Smooth muscle cell of the brain vasculature (primary cell): ENCODE measurements at regions not wholly inside any gene's neighbourhood (a gene's known extent, or its start where the extent isn't known, plus 50 kb on each side); places are given as distances from the start of the nearest gene placed in this dataset.
A peak's percentile ranks its signal among the peaks of the same experiment; 100 is the strongest.

ENCODE experiments used
- DNase-seq: peaks from one replicate; pipeline ENCODE4 v3.0.0-alpha.2; 2012; ENCODE audit warnings: low read depth, low spot score

DNA sequence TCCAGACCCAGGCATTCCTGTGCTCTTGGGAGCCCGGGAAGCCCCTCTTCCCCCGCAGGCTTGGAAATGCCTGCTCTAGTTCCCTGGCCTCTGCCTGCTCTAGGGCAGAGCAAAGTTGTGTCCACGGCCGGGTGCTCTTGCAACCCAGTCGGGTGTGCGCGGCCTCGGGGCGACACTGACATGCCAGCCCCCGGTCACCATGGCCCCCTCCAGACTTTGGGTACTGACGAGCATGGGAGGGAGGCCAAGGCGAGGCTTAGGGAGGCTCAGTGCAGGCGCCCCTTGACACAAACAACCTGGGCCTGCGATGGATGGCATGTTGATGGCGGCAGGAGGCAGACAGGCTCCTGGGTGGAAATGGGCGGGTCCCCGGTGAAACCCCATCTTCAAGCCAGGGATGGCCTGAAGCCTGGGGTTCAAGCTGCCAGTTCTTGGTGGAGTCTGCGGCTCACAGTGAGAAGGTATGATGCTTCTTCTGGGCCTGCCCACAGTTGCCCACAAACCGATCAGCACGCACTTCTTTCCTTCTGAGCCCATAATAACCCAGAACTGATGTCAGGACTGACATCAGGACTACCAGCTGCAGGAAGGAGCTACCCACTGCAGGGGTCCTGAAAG is 689.9 kb downstream of the DSC3 start:
- no peak for DNase-seq

DNA sequence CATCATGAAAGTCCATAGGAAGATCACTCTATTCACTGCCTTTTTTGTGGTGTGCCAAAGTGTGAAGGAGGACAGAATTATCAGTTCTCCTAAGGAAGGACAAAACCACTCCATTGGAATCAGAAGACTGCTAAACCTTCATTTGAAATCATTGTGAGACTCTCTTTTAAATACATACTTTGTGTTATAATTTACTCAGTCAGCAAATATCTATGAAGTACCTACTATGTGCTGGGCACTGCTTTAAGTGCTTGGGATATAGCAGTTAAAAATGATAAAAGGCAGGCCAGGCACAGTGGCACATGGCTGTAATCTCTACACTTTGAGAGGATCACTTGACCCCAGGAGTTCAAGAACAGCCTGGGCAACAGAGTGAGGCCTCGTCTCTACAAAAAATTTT is 692.3 kb downstream of the DSC3 start:
- DNase-seq: no peak

DNA sequence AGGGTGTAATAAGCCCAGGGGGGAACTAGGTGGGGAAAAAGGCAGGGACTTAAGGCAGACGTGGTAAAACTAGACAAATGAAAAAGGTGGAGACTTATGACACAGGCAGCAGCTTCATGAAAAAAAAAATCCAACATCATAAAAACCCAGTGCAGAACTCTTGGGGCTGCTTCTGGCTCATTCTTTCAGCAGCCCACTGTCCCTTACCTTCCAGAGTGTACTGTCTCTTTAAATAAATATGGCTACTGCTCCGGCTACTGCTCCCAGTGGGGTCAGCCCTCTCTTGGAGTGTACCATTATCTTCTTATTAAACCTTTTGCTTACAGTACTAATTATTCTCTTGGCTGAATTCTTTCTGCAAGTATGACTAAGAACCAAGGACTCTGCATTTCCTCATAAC is 699.5 kb downstream of the DSC3 start:
- DNase-seq: no peak

DNA sequence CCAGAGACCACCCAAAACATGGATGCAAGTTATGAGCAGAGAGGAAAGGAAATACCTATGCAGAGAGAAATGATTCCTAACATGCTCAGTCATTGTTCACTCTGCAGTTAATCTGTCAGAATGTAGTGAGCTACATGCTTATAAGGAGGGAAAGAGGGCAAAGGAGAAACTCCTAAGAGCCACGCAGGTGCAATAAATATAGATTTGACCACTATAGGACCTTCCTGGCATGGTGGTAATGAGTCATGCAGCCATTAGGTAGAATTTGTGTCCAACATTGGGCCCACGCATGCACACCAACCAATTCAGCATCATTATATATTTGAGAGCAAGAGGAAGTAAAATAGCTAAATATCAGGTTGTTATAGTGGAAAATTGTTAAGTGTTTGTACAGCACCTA is 699.9 kb downstream of the DSC3 start:
- no peak for DNase-seq

DNA sequence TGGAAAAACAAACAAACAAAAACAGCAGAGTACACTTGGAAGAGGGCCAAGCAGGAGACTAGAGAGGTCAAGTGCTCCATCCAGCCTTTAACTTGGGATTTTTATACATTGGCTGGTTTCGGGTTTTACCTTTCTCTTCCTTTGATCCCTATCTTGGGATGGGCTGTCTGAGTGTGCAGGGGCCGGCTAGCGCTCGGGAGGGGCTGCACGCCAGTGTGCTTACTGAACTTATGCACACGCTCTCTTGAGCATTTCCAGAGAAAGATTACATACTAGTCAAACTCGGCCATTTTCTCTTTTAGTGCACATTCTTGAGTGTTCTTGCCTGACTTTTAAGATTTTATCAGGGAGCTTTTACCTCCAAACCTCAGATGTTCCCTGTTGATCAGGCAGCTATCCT is 707.8 kb downstream of the DSC3 start:
- DNase-seq: no peak

DNA sequence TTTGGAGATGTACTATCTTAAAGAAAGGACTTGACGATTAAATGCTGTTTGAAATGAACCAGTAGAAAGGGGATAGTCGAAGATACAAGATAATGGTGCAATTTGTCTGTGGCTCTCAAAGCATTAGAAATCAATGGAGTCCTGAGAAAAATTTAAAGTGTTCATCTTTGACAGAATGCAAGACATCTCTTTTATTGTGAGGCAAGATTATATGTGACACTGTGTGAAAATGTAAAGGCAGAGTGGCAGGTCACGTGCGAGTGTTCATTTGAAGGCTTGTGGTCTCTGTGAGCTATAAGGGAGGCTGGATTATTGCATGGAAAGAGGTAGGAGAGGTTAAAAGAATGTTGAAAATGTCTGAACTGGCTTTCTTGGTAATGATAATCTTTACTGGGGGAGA is 709.2 kb downstream of the DSC3 start:
- no peak for DNase-seq

DNA sequence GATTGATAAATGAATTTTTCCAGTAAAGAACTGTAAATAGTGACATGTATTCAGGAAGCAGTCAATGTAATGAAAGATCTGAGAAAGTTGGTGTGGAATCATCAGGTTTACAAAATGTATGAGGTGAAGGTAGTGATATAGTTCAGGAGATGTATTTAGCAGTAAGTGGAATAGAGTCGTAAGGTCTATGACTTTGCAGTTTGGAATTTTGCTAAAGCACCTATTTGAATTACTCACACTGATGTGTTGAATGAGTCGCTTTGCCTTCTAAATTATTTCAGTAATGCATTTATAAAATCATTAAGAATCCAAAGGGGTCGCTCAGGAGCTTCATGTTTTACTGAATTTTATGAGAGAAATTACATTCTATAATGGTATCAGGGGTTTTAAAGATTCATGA is 713.7 kb downstream of the DSC3 start:
- no peak for DNase-seq

DNA sequence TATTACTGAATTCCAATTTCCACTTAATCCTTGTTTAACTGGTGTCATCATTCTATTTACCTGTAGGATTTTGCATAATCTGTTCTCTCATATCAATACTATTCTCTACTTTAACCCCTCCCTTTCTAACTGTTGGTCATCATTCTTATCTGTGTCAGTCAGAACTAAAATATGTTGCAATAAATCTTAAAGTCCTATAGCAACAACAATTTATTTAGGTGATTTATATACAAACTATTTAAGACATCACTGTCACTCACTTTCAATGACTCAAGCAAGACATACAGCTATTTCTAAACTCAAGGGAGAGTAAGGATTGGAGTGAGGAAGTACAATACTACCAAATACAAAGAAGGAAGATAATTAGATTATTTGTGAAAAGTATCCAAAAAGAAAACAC is 740.4 kb downstream of the DSC3 start:
- no peak for DNase-seq

DNA sequence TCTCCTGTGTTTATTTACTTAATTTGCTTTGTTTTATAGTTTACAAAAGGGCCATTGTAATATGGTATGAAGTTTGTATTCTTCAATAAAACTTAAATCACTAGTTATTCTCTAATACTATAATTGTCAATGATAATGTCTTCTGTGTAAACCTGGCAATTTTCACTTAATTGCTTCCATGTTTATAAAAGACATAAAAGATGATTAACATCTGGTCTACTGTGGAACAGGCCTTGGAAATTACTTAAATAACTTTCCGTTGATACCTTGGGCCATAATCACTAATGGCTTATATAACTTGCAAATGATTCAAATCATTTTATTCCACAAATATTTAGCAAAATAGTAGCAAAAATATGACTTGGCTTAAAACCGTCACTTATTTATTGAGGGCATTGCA is 743.8 kb downstream of the DSC3 start:
- DNase-seq: no peak

DNA sequence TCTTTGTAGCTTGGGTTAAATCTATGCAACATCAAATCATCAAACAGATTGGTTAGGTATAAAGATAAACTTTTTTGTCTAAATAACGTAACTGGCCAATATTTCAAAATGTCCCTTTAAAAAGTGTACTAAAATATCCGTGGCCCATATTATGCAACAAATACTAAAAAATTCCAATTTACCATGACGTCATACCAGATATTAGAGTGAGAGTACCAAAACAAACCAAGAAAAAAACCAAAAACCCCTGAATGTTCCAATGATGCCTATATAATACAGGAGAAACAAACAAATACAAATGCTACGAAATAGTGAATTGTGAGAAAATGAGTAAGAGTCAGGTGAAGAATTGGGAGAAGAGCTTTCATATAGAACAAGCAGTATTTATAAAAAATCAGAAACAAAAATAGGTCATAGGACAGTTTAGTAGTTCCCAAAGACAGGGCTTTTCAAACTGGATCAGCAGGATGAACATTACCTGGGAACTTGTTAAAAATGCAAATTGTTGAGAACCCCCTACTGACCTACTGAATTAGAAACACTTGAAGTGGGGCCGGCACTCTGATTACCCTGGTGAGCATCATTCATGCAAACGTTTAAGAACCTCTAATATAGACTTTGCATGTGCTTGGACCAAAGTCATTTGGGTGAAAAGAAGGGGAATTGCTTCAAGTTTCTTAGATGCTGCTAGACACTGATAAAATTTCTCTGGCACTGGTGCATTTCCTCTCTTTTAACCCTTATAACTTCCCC is 753.7 kb downstream of the DSC3 start:
- no peak for DNase-seq

DNA sequence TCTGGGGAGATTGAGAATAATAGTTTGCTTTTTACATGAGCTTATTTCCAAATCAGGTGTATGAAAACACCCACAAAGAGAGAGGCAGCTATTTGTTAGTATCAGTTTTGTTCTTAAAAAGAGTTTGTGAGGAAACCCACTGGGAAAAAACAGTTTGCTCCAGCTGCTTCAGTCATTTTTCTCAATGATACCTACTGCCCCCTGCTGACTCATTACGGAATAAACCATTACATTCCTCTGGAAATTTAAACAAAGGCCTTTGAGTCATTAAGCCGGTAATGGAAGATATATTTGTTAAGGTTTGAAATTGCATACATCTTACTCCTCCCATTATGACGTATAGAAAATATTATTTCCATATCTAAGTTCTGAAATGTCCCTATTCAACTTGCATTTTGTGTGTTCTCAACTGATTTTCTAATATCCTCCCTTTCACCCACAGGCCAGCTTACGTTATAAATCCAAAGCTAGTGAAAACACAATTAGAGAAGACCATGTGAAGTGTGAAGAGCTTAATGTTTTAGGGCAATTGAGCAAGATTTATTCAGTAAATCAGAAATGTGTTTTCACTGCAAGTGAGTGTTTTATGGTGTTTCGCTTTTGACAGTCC is 761.6 kb downstream of the DSC3 start:
- DNase-seq: peak; percentile 6

DNA sequence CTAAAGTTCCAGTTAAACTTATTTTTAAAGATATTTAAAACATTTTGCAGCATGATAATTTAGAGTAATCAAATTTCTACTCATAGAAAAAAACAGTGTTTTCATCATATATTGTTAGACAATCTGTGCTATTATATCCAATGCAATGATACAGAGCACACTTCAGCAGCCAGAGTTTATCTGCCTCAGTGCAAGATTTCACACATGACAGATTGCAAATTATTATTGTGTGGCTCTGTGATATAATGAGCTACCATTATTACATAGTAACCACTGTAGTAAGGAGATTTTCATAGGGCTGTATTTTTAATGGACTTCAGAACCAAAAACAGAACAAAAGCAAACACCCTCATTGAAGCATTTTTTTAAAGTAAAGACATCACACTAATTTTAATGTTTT is 762.4 kb downstream of the DSC3 start:
- DNase-seq: no peak

DNA sequence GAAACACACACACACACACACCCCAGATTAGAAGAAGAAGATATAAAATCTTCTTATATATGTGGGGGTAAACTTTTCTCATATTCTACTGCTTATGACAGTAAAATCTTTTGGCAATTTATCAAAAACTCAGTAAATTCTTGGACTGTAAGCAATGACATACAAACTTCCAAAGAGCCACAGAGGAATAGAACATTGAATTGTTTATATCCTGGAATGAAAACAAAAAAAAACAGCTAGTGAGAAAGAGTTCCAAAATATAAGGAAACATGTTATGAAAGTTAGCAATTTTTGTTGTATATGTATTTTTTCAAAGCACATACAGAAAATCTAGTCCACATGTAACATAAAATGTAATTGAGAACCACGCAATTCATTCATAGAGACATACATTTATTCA is 764.9 kb downstream of the DSC3 start:
- DNase-seq: no peak

DNA sequence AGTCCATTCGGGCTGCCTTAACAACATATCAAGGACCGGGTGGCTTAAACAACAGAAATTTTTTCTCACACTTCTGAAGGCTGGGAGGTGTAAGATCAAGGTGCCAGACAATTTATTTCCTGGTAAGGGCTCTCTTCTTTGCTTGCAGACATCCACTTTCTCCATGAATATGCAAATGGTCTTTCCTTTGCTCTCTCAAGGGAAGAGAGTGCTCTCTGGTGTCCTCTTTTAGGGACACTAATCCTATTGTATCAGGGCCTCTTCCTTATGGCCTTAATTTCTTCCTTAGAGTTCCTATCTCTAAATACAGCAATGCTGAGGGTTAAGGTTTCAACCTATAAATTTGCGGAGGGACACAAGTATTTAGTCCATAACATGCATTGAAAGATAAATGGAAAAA is 770.8 kb downstream of the DSC3 start:
- DNase-seq: no peak

DNA sequence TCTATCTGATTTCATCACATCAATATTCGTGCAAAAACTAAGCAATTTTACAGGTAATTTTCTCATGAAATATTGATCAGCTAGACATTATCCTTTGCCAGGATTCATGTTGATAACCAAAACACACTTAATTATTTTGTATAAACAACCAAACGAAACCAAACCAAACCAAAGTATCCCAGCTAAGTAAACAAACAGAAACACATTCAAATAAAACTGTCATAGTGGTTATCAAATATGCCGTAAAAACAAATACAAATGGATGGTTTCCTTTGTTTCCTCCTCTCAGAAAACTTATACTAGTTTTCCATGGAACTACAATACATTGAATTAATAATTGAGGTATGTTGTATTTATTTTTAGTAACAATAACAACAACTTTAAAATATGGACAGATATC is 777.4 kb downstream of the DSC3 start:
- DNase-seq: no peak

DNA sequence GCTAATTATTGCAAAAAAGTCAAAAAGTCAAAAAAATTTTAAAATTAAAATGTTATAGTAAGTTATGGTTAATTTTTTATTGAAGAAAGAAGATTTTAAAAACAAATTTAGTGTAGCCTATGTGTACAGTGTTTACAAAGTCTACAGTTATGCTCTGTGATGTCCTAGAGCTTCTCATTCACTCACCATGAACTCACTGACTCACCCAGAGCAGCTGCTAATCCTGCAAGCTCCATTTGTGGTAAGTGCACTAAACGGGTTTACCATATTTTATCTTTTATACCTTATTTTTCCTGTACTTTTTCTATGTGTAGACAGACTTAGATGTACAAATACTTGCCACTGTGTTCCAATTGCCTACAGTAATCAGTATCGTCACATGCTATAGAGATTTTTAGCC is 788.2 kb downstream of the DSC3 start:
- no peak for DNase-seq

DNA sequence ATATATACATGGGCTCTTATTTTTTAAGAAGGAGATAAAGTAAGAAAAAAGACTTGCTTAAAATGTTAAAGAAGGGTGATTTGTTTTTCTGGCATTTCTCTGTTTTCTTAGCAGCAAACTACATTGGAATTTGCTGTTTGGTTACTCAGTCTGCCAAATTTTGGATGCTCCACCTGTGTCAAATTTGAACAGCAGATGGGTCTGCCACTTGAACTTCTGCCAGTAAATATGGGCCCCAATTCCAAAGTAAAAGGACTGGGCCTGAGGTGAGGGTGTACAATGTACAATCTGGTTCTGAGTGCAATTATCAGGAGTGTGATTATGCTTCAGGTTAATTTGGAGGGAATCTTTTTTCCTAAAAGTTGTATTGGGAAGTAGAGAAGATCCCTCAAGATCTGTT is 794.5 kb downstream of the DSC3 start:
- no peak for DNase-seq

DNA sequence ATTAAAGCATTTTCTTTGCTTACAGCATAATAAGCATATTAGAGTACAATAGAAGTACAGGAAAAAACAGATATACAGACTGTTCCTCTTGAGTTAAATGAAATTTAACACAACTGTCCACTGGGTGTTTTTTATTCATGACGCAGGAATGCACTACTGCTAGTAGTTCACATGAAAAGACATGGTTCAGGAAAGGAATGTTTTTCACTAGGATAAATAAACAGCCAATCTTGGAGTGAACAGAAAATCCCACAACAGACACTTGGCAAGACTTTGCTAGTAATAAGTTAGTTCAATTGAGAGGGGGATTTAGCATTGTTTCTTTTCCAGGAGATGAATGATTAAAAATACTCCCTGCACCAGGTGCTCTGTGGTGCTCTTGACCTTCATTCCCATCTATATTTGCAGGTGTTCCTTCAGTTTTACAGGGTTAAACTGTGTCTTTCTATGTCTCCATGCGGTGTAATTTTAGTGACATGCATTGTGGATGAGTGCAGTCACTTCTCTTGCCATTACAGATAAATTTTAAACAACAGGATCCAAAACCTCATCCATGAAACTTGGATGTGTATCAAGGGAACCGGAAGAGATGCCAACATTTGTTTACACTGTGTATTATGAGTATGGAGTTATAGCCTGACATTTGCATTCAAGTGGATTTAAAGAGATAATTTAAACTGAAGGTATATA is 796.6 kb downstream of the DSC3 start:
- no peak for DNase-seq

DNA sequence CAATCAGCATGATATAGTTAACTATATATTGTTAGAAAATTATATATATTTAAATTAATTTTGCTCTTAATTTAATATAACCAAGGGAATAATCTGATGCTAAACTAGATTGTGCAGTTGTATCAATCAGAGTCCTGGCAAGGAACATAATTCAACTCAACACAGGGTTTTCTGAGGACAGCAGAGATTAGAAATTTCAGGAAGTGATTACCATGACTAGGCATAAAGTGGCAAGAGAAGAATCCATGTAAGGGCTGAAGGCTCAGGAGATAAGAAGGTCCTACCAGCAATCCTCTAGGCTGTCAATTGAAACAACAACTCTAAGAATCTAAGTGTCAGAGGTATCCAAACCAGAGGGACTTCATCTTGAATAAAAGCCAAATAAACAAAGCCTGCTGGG is 807.8 kb downstream of the DSC3 start:
- DNase-seq: no peak

DNA sequence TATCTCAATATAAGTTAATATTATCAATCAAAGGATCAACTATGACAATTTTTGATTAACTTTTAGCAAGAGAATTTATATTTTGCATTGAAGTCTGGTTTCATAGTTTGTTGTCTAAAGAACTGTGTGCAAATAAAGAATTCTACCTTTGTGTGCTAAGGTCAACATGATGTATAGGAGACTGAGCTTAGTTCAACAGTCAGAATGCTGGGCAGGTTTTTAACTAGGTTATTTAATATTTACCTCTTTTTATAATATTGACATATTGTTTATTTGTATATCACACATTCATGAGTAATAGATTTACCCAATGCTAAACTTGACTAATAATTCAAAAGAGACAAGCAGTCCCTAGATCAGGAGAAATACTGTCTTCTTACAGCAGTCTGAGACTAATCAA is 831.4 kb downstream of the DSC3 start:
- no peak for DNase-seq

DNA sequence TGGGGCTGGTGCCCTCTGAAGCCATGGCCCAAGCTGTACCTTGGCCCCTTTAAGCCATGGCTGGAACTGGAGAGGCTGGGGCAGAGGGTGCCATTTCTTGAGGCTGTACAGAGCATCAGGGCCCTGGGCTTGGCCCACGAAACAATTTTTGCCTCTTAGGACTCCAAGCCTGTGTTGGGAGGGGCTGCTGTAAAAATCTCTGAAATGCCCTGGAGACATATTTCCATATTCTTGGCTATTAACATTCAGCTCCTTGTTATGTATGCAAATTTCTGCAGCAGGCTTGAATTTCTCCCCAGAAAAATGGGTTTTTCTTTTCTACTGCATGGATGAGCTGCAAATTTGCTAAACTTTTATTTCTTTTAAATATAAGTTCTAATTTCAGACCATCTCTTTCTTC is 834.0 kb downstream of the DSC3 start:
- DNase-seq: no peak

DNA sequence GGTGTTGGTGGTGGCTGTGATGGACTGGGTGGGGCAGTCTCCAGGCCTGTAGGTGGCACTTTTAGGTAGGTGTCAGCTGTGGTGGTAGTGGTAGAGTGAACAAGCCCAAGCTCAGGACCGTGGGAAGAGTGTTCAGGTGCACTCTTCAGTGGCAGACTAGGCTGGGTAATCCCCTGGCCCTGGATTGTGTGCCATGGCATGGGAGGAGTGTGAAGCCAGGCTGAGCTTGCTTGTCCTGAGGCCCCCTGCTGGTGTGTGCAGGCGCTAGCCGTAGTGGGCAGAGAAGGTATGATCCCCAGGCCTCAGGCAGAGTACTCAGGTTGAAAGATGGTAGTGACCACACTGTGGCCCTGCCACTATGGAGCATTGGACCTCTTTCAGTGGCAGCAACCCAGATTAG is 850.3 kb downstream of the DSC3 start:
- no peak for DNase-seq

DNA sequence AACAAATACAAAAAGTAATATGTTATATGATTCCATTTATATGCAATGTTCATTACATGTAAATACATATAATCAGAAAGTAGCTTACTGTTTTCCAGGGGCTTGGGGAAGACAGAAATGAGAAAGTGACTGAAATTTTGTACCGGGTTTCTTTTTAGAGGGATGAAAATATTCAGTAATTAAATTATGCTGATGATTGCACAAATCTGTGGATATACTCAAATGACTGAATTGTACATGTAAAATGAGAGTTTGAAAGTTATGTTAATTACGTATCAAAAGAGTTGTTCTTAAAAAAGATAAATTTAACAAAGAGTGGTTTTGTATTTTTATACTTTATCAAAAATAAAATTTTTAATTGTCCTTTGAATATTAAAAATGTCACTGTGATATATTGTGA is 856.3 kb downstream of the DSC3 start:
- DNase-seq: no peak
